Loucy (cell line): ENCODE measurements at regions not wholly inside any gene's neighbourhood (a gene's known extent, or its start where the extent isn't known, plus 50 kb on each side); places are given as distances from the start of the nearest gene placed in this dataset.
A peak's percentile ranks its signal among the peaks of the same experiment; 100 is the strongest.

Experiments
- H2AFZ ChIP-seq: fragments of 200-600 bp; sonication (generic); 2 replicates; pipeline ENCODE4 v1.6.0; 2016; ENCODE audit warnings: antibody characterized with exemption, mild to moderate bottlenecking, low read length, moderate library complexity
- H3F3A ChIP-seq: fragments of 200-600 bp; 2 replicates; pipeline ENCODE4 v1.6.0; 2016; ENCODE audit warnings: antibody characterized with exemption, low read depth, mild to moderate bottlenecking
- H3K27me3 ChIP-seq: fragments of 200-600 bp; sonication (generic); 2 replicates; pipeline ENCODE4 v1.6.1; 2014; ENCODE audit warnings: low read length, mild to moderate bottlenecking; ENCODE audit not compliant: insufficient read depth, poor library complexity, severe bottlenecking
- H3K36me3 ChIP-seq: fragments of 200-600 bp; sonication (generic); 2 replicates; pipeline ENCODE4 v1.6.1; 2016; ENCODE audit warnings: low read length; ENCODE audit not compliant: insufficient read depth
- H3K4me1 ChIP-seq: fragments of 200-600 bp; sonication (generic); 2 replicates; pipeline ENCODE4 v1.5.1; 2014; ENCODE audit warnings: low read length, mild to moderate bottlenecking; ENCODE audit not compliant: insufficient read depth, poor library complexity, severe bottlenecking
- H3K4me2 ChIP-seq: fragments of 200-600 bp; sonication (generic); 2 replicates; pipeline ENCODE4 v1.6.0; 2014; ENCODE audit warnings: antibody characterized with exemption, low read length, low read depth, mild to moderate bottlenecking; ENCODE audit not compliant: poor library complexity, severe bottlenecking
- H3K4me3 ChIP-seq: fragments of 200-600 bp; sonication (generic); 2 replicates; pipeline ENCODE4 v1.5.1; 2014; ENCODE audit warnings: low read length, mild to moderate bottlenecking, mixed read lengths; ENCODE audit not compliant: poor library complexity, severe bottlenecking
- H3K79me2 ChIP-seq: fragments of 200-600 bp; sonication (generic); 2 replicates; pipeline ENCODE4 v1.6.1; 2014; ENCODE audit warnings: low read length; ENCODE audit not compliant: insufficient read depth
- H3K9ac ChIP-seq: fragments of 200-600 bp; sonication (generic); 2 replicates; pipeline ENCODE4 v1.6.0; 2014; ENCODE audit warnings: mild to moderate bottlenecking, low read depth, low read length, moderate library complexity; ENCODE audit not compliant: poor library complexity, severe bottlenecking
- H3K9me2 ChIP-seq: fragments of 200-600 bp; sonication (generic); replicated peaks from 2 replicates; pipeline ENCODE4 v1.6.1; 2016; ENCODE audit warnings: low read depth, low read length, mixed read lengths
- H3K9me3 ChIP-seq: fragments of 200-600 bp; sonication (generic); 2 replicates; pipeline ENCODE4 v1.6.1; 2014; ENCODE audit warnings: mild to moderate bottlenecking, antibody characterized with exemption, low read length, low read depth; ENCODE audit not compliant: insufficient read depth
- H4K20me1 ChIP-seq: fragments of 200-600 bp; sonication (generic); 2 replicates; pipeline ENCODE4 v1.6.0; 2014; ENCODE audit warnings: antibody characterized with exemption, low read length, mild to moderate bottlenecking; ENCODE audit not compliant: insufficient read depth, poor library complexity, severe bottlenecking
- CTCF ChIP-seq: fragments of 200-600 bp; sonication (generic); conservative IDR thresholded peaks from 2 replicates; pipeline ENCODE4 v1.5.1; 2014; ENCODE audit warnings: mild to moderate bottlenecking, antibody characterized with exemption, low read length
- EZH2phosphoT487 ChIP-seq: fragments of 200-600 bp; IDR thresholded peaks from 2 replicates; pipeline ENCODE4 v1.6.1; 2018; ENCODE audit warnings: antibody characterized with exemption, mild to moderate bottlenecking, moderate library complexity, borderline replicate concordance

GRCh38 chr12:90152897-90153624 lies 444.4 kb upstream of the ATP2B1 start:
- Histone ChIP-seq H3F3A (no peaks in the 10 kb centered on the region), H3K4me2 (peak overlapping the region; percentile 16), H3K36me3 (no peaks in the 10 kb centered on the region), H3K4me3 (no peak overlapping the region), H3K9me3 (no peaks in the 10 kb centered on the region), H3K27me3 (no peaks in the 10 kb centered on the region), H4K20me1 (no peaks in the 10 kb centered on the region), H3K79me2 (no peaks in the 10 kb centered on the region), H3K9ac (no peak overlapping the region), H3K9me2 (no peaks in the 10 kb centered on the region), H2AFZ (peak overlapping the region; percentile 28; the same call in 1 of the 2 replicates), H3K4me1 (peaks cover 12% of the 10 kb centered on the region)
- TF ChIP-seq CTCF (no peak), EZH2phosphoT487 (no peak)

GRCh38 chr12:90151491-90152015 lies 442.9 kb upstream of the ATP2B1 start:
- no peak for TF ChIP-seq CTCF
- TF ChIP-seq EZH2phosphoT487 = no peak
- no peak overlapping the region for H2AFZ ChIP-seq
- no peaks in the 10 kb centered on the region for H3F3A ChIP-seq
- no peaks in the 10 kb centered on the region for H4K20me1 ChIP-seq
- H3K9ac ChIP-seq = no peak overlapping the region
- peaks cover 12% of the 10 kb centered on the region for H3K4me1 ChIP-seq
- H3K9me3 ChIP-seq = no peaks in the 10 kb centered on the region
- no peaks in the 10 kb centered on the region for H3K27me3 ChIP-seq
- H3K4me2 ChIP-seq = no peak overlapping the region
- no peaks in the 10 kb centered on the region for H3K9me2 ChIP-seq
- H3K4me3 ChIP-seq = no peak overlapping the region
- H3K36me3 ChIP-seq = no peaks in the 10 kb centered on the region
- no peaks in the 10 kb centered on the region for H3K79me2 ChIP-seq

- TF ChIP-seq EZH2phosphoT487 (no peak), CTCF (no peak)
- H3K79me2 ChIP-seq = no peaks in the 10 kb centered on the region
- no peak overlapping the region for H3K9ac ChIP-seq
- no peak overlapping the region for H3K4me3 ChIP-seq
- H4K20me1 ChIP-seq = no peaks in the 10 kb centered on the region
- H3F3A ChIP-seq = no peaks in the 10 kb centered on the region
- no peaks in the 10 kb centered on the region for H3K9me3 ChIP-seq
- H3K4me1 ChIP-seq = peaks cover 12% of the 10 kb centered on the region
- no peak overlapping the region for H2AFZ ChIP-seq
- H3K36me3 ChIP-seq = no peaks in the 10 kb centered on the region
- H3K4me2 ChIP-seq = no peak overlapping the region
- H3K9me2 ChIP-seq = no peaks in the 10 kb centered on the region
- H3K27me3 ChIP-seq = no peaks in the 10 kb centered on the region
Observed at GRCh38 chr12:90149453-90149852, 440.8 kb upstream of the ATP2B1 start.
